ENCODE measurements at regions not wholly inside any gene's neighbourhood (a gene's known extent, or its start where the extent isn't known, plus 50 kb on each side); places are given as distances from the start of the nearest gene placed in this dataset.
"Not testable (repeated sequence)": the region's sequence is repeated elsewhere in the genome, so short reads cannot be mapped to it uniquely, and the experiment has no call there.

- Histone ChIP-seq H3K27ac (ENCODE audit: low read length) (no peak overlapping the region), H3K27me3 (ENCODE audit: low read depth, low read length) (no peaks in the 10 kb centered on the region), H3K4me3 (ENCODE audit: low read depth in 1 of 2, low read length in 2 of 2) (no peak overlapping the region)
These were observed 82.1 kb downstream of the RRAGC start for GRCh38 chr1:38777464-38777957.

GRCh38 chr1:38776466-38777065 lies 83.0 kb downstream of the RRAGC start:
- Histone ChIP-seq H3K36me3 (ENCODE audit: control insufficient read depth in 1 of 2, insufficient read depth in 2 of 2, low read length in 2 of 2) (no peaks in the 10 kb centered on the region), H3K4me3 (ENCODE audit: low read depth in 1 of 2, low read length in 2 of 2) (no peak overlapping the region), H3K27me3 (ENCODE audit: low read depth, low read length) (no peaks in the 10 kb centered on the region), H3K27ac (ENCODE audit: low read length) (no peak overlapping the region), H3K9me3 (ENCODE audit: control insufficient read depth in 1 of 2, low read length in 2 of 2) (no peaks in the 10 kb centered on the region), H3K4me1 (ENCODE audit: control insufficient read depth in 1 of 2, insufficient read depth in 2 of 2, low read length in 2 of 2) (no peaks in the 10 kb centered on the region)

More at GRCh38 chr1:38777464-38777957, 82.1 kb downstream of the RRAGC start:
- no peaks in the 10 kb centered on the region for H3K4me1 ChIP-seq (ENCODE audit: control insufficient read depth in 1 of 2, insufficient read depth in 2 of 2, low read length in 2 of 2)
- H3K9me3 ChIP-seq (ENCODE audit: control insufficient read depth in 1 of 2, low read length in 2 of 2), result no peaks in the 10 kb centered on the region
- no peaks in the 10 kb centered on the region for H3K36me3 ChIP-seq (ENCODE audit: control insufficient read depth in 1 of 2, insufficient read depth in 2 of 2, low read length in 2 of 2)

- Histone ChIP-seq H3K27me3 (ENCODE audit: low read depth, low read length) (no peaks in the 10 kb centered on the region), H3K9me3 (ENCODE audit: control insufficient read depth in 1 of 2, low read length in 2 of 2) (no peaks in the 10 kb centered on the region), H3K4me1 (ENCODE audit: control insufficient read depth in 1 of 2, insufficient read depth in 2 of 2, low read length in 2 of 2) (no peaks in the 10 kb centered on the region), H3K27ac (ENCODE audit: low read length) (no peak overlapping the region), H3K36me3 (ENCODE audit: control insufficient read depth in 1 of 2, insufficient read depth in 2 of 2, low read length in 2 of 2) (no peaks in the 10 kb centered on the region), H3K4me3 (ENCODE audit: low read depth in 1 of 2, low read length in 2 of 2) (no peak overlapping the region)
These were observed 84.3 kb downstream of the RRAGC start for GRCh38 chr1:38775175-38775845.

GRCh38 chr1:38773483-38773882 lies 86.1 kb downstream of the RRAGC start:
- Histone ChIP-seq H3K36me3 (ENCODE audit: control insufficient read depth in 1 of 2, insufficient read depth in 2 of 2, low read length in 2 of 2) (no peaks in the 10 kb centered on the region), H3K4me1 (ENCODE audit: control insufficient read depth in 1 of 2, insufficient read depth in 2 of 2, low read length in 2 of 2) (no peaks in the 10 kb centered on the region), H3K4me3 (ENCODE audit: low read depth in 1 of 2, low read length in 2 of 2) (no peak overlapping the region), H3K9me3 (ENCODE audit: control insufficient read depth in 1 of 2, low read length in 2 of 2) (no peaks in the 10 kb centered on the region), H3K27ac (ENCODE audit: low read length) (no peak overlapping the region), H3K27me3 (ENCODE audit: low read depth, low read length) (no peaks in the 10 kb centered on the region)

- no peaks in the 10 kb centered on the region for H3K27me3 ChIP-seq (ENCODE audit: low read depth, low read length)
- H3K9me3 ChIP-seq (ENCODE audit: control insufficient read depth in 1 of 2, low read length in 2 of 2), result no peaks in the 10 kb centered on the region
These were observed 86.6 kb downstream of the RRAGC start for GRCh38 chr1:38772953-38773352.

GRCh38 chr1:38772026-38772425 lies 87.5 kb downstream of the RRAGC start:
- Histone ChIP-seq H3K4me1 (ENCODE audit: control insufficient read depth in 1 of 2, insufficient read depth in 2 of 2, low read length in 2 of 2) (no peaks in the 10 kb centered on the region), H3K9me3 (ENCODE audit: control insufficient read depth in 1 of 2, low read length in 2 of 2) (no peaks in the 10 kb centered on the region), H3K27me3 (ENCODE audit: low read depth, low read length) (no peaks in the 10 kb centered on the region), H3K27ac (ENCODE audit: low read length) (no peak overlapping the region), H3K36me3 (ENCODE audit: control insufficient read depth in 1 of 2, insufficient read depth in 2 of 2, low read length in 2 of 2) (no peaks in the 10 kb centered on the region), H3K4me3 (ENCODE audit: low read depth in 1 of 2, low read length in 2 of 2) (no peak overlapping the region)

More at GRCh38 chr1:38772953-38773352, 86.6 kb downstream of the RRAGC start:
- Histone ChIP-seq H3K27ac (ENCODE audit: low read length) (no peak overlapping the region), H3K4me1 (ENCODE audit: control insufficient read depth in 1 of 2, insufficient read depth in 2 of 2, low read length in 2 of 2) (no peaks in the 10 kb centered on the region), H3K4me3 (ENCODE audit: low read depth in 1 of 2, low read length in 2 of 2) (no peak overlapping the region), H3K36me3 (ENCODE audit: control insufficient read depth in 1 of 2, insufficient read depth in 2 of 2, low read length in 2 of 2) (no peaks in the 10 kb centered on the region)

GRCh38 chr1:38770516-38771173 lies 88.9 kb downstream of the RRAGC start:
- not testable (repeated sequence) for H3K27me3 ChIP-seq (ENCODE audit: low read depth, low read length); H3K4me1 ChIP-seq (ENCODE audit: control insufficient read depth in 1 of 2, insufficient read depth in 2 of 2, low read length in 2 of 2); H3K36me3 ChIP-seq (ENCODE audit: control insufficient read depth in 1 of 2, insufficient read depth in 2 of 2, low read length in 2 of 2); H3K9me3 ChIP-seq (ENCODE audit: control insufficient read depth in 1 of 2, low read length in 2 of 2); H3K4me3 ChIP-seq (ENCODE audit: low read depth in 1 of 2, low read length in 2 of 2); H3K27ac ChIP-seq (ENCODE audit: low read length)

- H3K4me1 ChIP-seq (ENCODE audit: control insufficient read depth in 1 of 2, insufficient read depth in 2 of 2, low read length in 2 of 2), result no peaks in the 10 kb centered on the region
- H3K27ac ChIP-seq (ENCODE audit: low read length), result no peak overlapping the region
- H3K27me3 ChIP-seq (ENCODE audit: low read depth, low read length), result no peaks in the 10 kb centered on the region
- no peak overlapping the region for H3K4me3 ChIP-seq (ENCODE audit: low read depth in 1 of 2, low read length in 2 of 2)
- H3K36me3 ChIP-seq (ENCODE audit: control insufficient read depth in 1 of 2, insufficient read depth in 2 of 2, low read length in 2 of 2), result no peaks in the 10 kb centered on the region
- no peaks in the 10 kb centered on the region for H3K9me3 ChIP-seq (ENCODE audit: control insufficient read depth in 1 of 2, low read length in 2 of 2)
These were observed 93.4 kb downstream of the RRAGC start for GRCh38 chr1:38766125-38766524.

GRCh38 chr1:38763121-38763520 lies 96.5 kb downstream of the RRAGC start:
- no peaks in the 10 kb centered on the region for H3K36me3 ChIP-seq (ENCODE audit: control insufficient read depth in 1 of 2, insufficient read depth in 2 of 2, low read length in 2 of 2)
- H3K27me3 ChIP-seq (ENCODE audit: low read depth, low read length), result no peaks in the 10 kb centered on the region
- no peak overlapping the region for H3K4me3 ChIP-seq (ENCODE audit: low read depth in 1 of 2, low read length in 2 of 2)
- H3K27ac ChIP-seq (ENCODE audit: low read length), result no peak overlapping the region
- no peaks in the 10 kb centered on the region for H3K9me3 ChIP-seq (ENCODE audit: control insufficient read depth in 1 of 2, low read length in 2 of 2)
- H3K4me1 ChIP-seq (ENCODE audit: control insufficient read depth in 1 of 2, insufficient read depth in 2 of 2, low read length in 2 of 2), result no peaks in the 10 kb centered on the region

- Histone ChIP-seq H3K27me3 (ENCODE audit: low read depth, low read length) (no peaks in the 10 kb centered on the region), H3K4me1 (ENCODE audit: control insufficient read depth in 1 of 2, insufficient read depth in 2 of 2, low read length in 2 of 2) (no peaks in the 10 kb centered on the region), H3K9me3 (ENCODE audit: control insufficient read depth in 1 of 2, low read length in 2 of 2) (no peaks in the 10 kb centered on the region), H3K4me3 (ENCODE audit: low read depth in 1 of 2, low read length in 2 of 2) (no peak overlapping the region), H3K36me3 (ENCODE audit: control insufficient read depth in 1 of 2, insufficient read depth in 2 of 2, low read length in 2 of 2) (no peaks in the 10 kb centered on the region), H3K27ac (ENCODE audit: low read length) (no peak overlapping the region)
These were observed 99.0 kb downstream of the RRAGC start for GRCh38 chr1:38760562-38760961.

- Histone ChIP-seq H3K4me1 (ENCODE audit: control insufficient read depth in 1 of 2, insufficient read depth in 2 of 2, low read length in 2 of 2) (no peaks in the 10 kb centered on the region), H3K27ac (ENCODE audit: low read length) (no peak overlapping the region), H3K9me3 (ENCODE audit: control insufficient read depth in 1 of 2, low read length in 2 of 2) (no peaks in the 10 kb centered on the region), H3K27me3 (ENCODE audit: low read depth, low read length) (no peaks in the 10 kb centered on the region), H3K36me3 (ENCODE audit: control insufficient read depth in 1 of 2, insufficient read depth in 2 of 2, low read length in 2 of 2) (no peaks in the 10 kb centered on the region), H3K4me3 (ENCODE audit: low read depth in 1 of 2, low read length in 2 of 2) (no peak overlapping the region)
These were observed 100.8 kb downstream of the RRAGC start for GRCh38 chr1:38758820-38759219.
